HAP-1 (cell line): ENCODE measurements at regions not wholly inside any gene's neighbourhood (a gene's known extent, or its start where the extent isn't known, plus 50 kb on each side); places are given as distances from the start of the nearest gene placed in this dataset.

Experiments used
- DNase-seq, 2 experiments: peaks; one replicate each; pipeline ENCODE4 v3.0.0-alpha.2; 2016 to 2020; ENCODE audit warnings: low spot score in 2 of 2
- H3K27me3 ChIP-seq: fragments of 250-450 bp; sonication (Bioruptor Pico); 2 replicates; pipeline ENCODE4 v1.5.1; 2020; ENCODE audit warnings: low read depth, mild to moderate bottlenecking, moderate library complexity
- H3K36me3 ChIP-seq: fragments of 250-450 bp; sonication (Bioruptor Pico); replicated peaks from 2 replicates; pipeline ENCODE4 v1.5.1; 2020; ENCODE audit warnings: mild to moderate bottlenecking
- H3K4me1 ChIP-seq: fragments of 250-450 bp; sonication (Bioruptor Pico); 2 replicates; pipeline ENCODE4 v1.5.1; 2020; ENCODE audit warnings: mild to moderate bottlenecking
- H3K4me3 ChIP-seq: fragments of 250-450 bp; sonication (Bioruptor Pico); 2 replicates; pipeline ENCODE4 v1.5.1; 2020; ENCODE audit warnings: mild to moderate bottlenecking, moderate library complexity
- H3K9me3 ChIP-seq: fragments of 250-450 bp; sonication (Bioruptor Pico); 2 replicates; pipeline ENCODE4 v1.5.1; 2020; ENCODE audit warnings: mild to moderate bottlenecking, moderate library complexity
- in situ Hi-C: fragments of 300-500 bp; cut with MboI; formaldehyde crosslinking; loops from 3 replicates; pipeline ENCODE4 v1.14.3; 2020; ENCODE audit warnings: low sequenced_read_pairs, inconsistent platforms, mixed read lengths

GRCh38 chr13:21825801-21826200 is 154.9 kb downstream of the FGF9 start:
- no peaks in the 10 kb centered on the region for H3K4me1 ChIP-seq
- no peaks in the 10 kb centered on the region for H3K36me3 ChIP-seq
- no peak for DNase-seq
- in situ Hi-C loops = no loop called here
- H3K27me3 ChIP-seq = no peaks in the 10 kb centered on the region
- no peak overlapping the region for H3K4me3 ChIP-seq
- H3K9me3 ChIP-seq = peaks cover 4% of the 10 kb centered on the region; the same call in 1 of the 2 replicates

GRCh38 chr13:21826214-21827015 is 155.5 kb downstream of the FGF9 start:
- in situ Hi-C loops = no loop called here
- Histone ChIP-seq H3K9me3 (peaks cover 4% of the 10 kb centered on the region; the same call in 1 of the 2 replicates), H3K36me3 (no peaks in the 10 kb centered on the region), H3K4me3 (no peak overlapping the region), H3K4me1 (no peaks in the 10 kb centered on the region), H3K27me3 (no peaks in the 10 kb centered on the region)
- DNase-seq = no peak

- Histone ChIP-seq H3K27me3 (no peaks in the 10 kb centered on the region), H3K36me3 (no peaks in the 10 kb centered on the region), H3K4me3 (no peak overlapping the region), H3K9me3 (peaks cover 2% of the 10 kb centered on the region; the same call in 1 of the 2 replicates), H3K4me1 (no peaks in the 10 kb centered on the region)
- DNase-seq = no peak
- in situ Hi-C loops = no loop called here
Measured at GRCh38 chr13:21831654-21832324, 160.9 kb downstream of the FGF9 start.

- Histone ChIP-seq H3K27me3 (no peaks in the 10 kb centered on the region), H3K36me3 (no peaks in the 10 kb centered on the region), H3K4me3 (no peak overlapping the region), H3K4me1 (no peaks in the 10 kb centered on the region), H3K9me3 (no peaks in the 10 kb centered on the region)
- in situ Hi-C loops = no loop called here
- DNase-seq = no peak
Measured at GRCh38 chr13:21833921-21834320, 163.0 kb downstream of the FGF9 start.

- in situ Hi-C loops = no loop called here
- Histone ChIP-seq H3K4me1 (no peaks in the 10 kb centered on the region), H3K36me3 (no peaks in the 10 kb centered on the region), H3K27me3 (no peaks in the 10 kb centered on the region), H3K4me3 (no peak overlapping the region), H3K9me3 (no peaks in the 10 kb centered on the region)
- no peak for DNase-seq
Measured at GRCh38 chr13:21834521-21834920, 163.6 kb downstream of the FGF9 start.

- no peaks in the 10 kb centered on the region for H3K27me3 ChIP-seq
- no peaks in the 10 kb centered on the region for H3K36me3 ChIP-seq
- no peaks in the 10 kb centered on the region for H3K4me1 ChIP-seq
- H3K4me3 ChIP-seq = no peak overlapping the region
- H3K9me3 ChIP-seq = no peaks in the 10 kb centered on the region; the same call in 1 of the 2 replicates
- in situ Hi-C loops = no loop called here
- DNase-seq = no peak
Measured at GRCh38 chr13:21837288-21837687, 166.4 kb downstream of the FGF9 start.

- DNase-seq = no peak
- no peaks in the 10 kb centered on the region for H3K4me1 ChIP-seq
- no peaks in the 10 kb centered on the region; the same call in 1 of the 2 replicates for H3K9me3 ChIP-seq
- no peaks in the 10 kb centered on the region for H3K27me3 ChIP-seq
- H3K4me3 ChIP-seq = no peak overlapping the region
- in situ Hi-C loops = no loop called here
- H3K36me3 ChIP-seq = no peaks in the 10 kb centered on the region
Measured at GRCh38 chr13:21837841-21838551, 167.1 kb downstream of the FGF9 start.

GRCh38 chr13:21846605-21847004 is 175.7 kb downstream of the FGF9 start:
- Histone ChIP-seq H3K27me3 (no peaks in the 10 kb centered on the region), H3K36me3 (no peaks in the 10 kb centered on the region), H3K4me3 (no peak overlapping the region), H3K9me3 (peaks cover 2% of the 10 kb centered on the region), H3K4me1 (no peaks in the 10 kb centered on the region)
- in situ Hi-C loops = no loop called here
- DNase-seq = no peak

- Histone ChIP-seq H3K4me3 (no peak overlapping the region), H3K9me3 (peaks cover 2% of the 10 kb centered on the region), H3K36me3 (no peaks in the 10 kb centered on the region), H3K27me3 (no peaks in the 10 kb centered on the region), H3K4me1 (no peaks in the 10 kb centered on the region)
- in situ Hi-C loops = no loop called here
- DNase-seq = no peak
Measured at GRCh38 chr13:21849323-21849722, 178.4 kb downstream of the FGF9 start.

GRCh38 chr13:21850013-21851006 is 179.4 kb downstream of the FGF9 start:
- Histone ChIP-seq H3K9me3 (peaks cover 2% of the 10 kb centered on the region), H3K4me3 (no peak overlapping the region), H3K27me3 (no peaks in the 10 kb centered on the region), H3K4me1 (no peaks in the 10 kb centered on the region), H3K36me3 (no peaks in the 10 kb centered on the region)
- in situ Hi-C loops = no loop called here
- DNase-seq = no peak

- H3K4me3 ChIP-seq = no peak overlapping the region
- in situ Hi-C loops = no loop called here
- no peaks in the 10 kb centered on the region for H3K4me1 ChIP-seq
- H3K36me3 ChIP-seq = no peaks in the 10 kb centered on the region
- no peak for DNase-seq
- no peaks in the 10 kb centered on the region for H3K27me3 ChIP-seq
- H3K9me3 ChIP-seq = peaks cover 2% of the 10 kb centered on the region; the same call in 1 of the 2 replicates
Measured at GRCh38 chr13:21852043-21852442, 181.2 kb downstream of the FGF9 start.

GRCh38 chr13:21853779-21854178 is 182.9 kb downstream of the FGF9 start:
- in situ Hi-C loops = no loop called here
- H3K4me1 ChIP-seq = no peaks in the 10 kb centered on the region
- no peak overlapping the region for H3K4me3 ChIP-seq
- DNase-seq = no peak
- H3K9me3 ChIP-seq = peaks cover 2% of the 10 kb centered on the region; the same call in 1 of the 2 replicates
- H3K36me3 ChIP-seq = no peaks in the 10 kb centered on the region
- H3K27me3 ChIP-seq = no peaks in the 10 kb centered on the region

GRCh38 chr13:21868823-21869222 is 197.9 kb downstream of the FGF9 start:
- H3K4me3 ChIP-seq = no peak overlapping the region
- H3K27me3 ChIP-seq = no peaks in the 10 kb centered on the region
- H3K4me1 ChIP-seq = no peaks in the 10 kb centered on the region
- no peaks in the 10 kb centered on the region for H3K36me3 ChIP-seq
- in situ Hi-C loops = no loop called here
- DNase-seq = no peak
- H3K9me3 ChIP-seq = peaks cover 2% of the 10 kb centered on the region
